Central memory CD8-positive, alpha-beta T cell (primary cell): ENCODE measurements at regions not wholly inside any gene's neighbourhood (a gene's known extent, or its start where the extent isn't known, plus 50 kb on each side); places are given as distances from the start of the nearest gene placed in this dataset.

Experiments used
- ATAC-seq: fragments of 150-1000 bp; cut with Tn5 transposase; replicated peaks from 2 replicates; pipeline ENCODE4 v1.10.0; 2022; ENCODE audit warnings: mild to moderate bottlenecking, moderate FRiP score, moderate number of reproducible peaks; ENCODE audit not compliant: poor library complexity, severe bottlenecking; ENCODE audit errors: extremely low read depth
- DNase-seq, 2 donors: peaks; one replicate each; pipeline ENCODE4 v3.0.0; 2021; ENCODE audit warnings: low spot score in 2 of 2
- H3K27ac Mint-ChIP-seq: one replicate; pipeline ENCODE4 v1.8.0; 2022; ENCODE audit warnings: low read depth, mild to moderate bottlenecking, moderate library complexity, mixed read lengths
- H3K27me3 Mint-ChIP-seq: one replicate; pipeline ENCODE4 v1.8.0; 2022; ENCODE audit warnings: mixed read lengths
- H3K36me3 Mint-ChIP-seq: one replicate; pipeline ENCODE4 v1.8.0; 2022; ENCODE audit warnings: mild to moderate bottlenecking, moderate library complexity, mixed read lengths; ENCODE audit not compliant: insufficient read depth
- H3K4me1 Mint-ChIP-seq: one replicate; pipeline ENCODE4 v1.8.0; 2022; ENCODE audit warnings: mixed read lengths
- H3K4me3 Mint-ChIP-seq: one replicate; pipeline ENCODE4 v1.8.0; 2022; ENCODE audit warnings: mild to moderate bottlenecking, moderate library complexity, mixed read lengths
- H3K9me3 Mint-ChIP-seq: one replicate; pipeline ENCODE4 v1.8.0; 2022; ENCODE audit warnings: mixed read lengths

- Mint-ChIP-seq H3K27ac (no peak overlapping the region), H3K4me1 (no peaks in the 10 kb centered on the region), H3K9me3 (no peaks in the 10 kb centered on the region), H3K36me3 (no peaks in the 10 kb centered on the region), H3K27me3 (no peaks in the 10 kb centered on the region), H3K4me3 (no peak overlapping the region)
- ATAC-seq (no peak), DNase-seq (no peak)
Measured at GRCh38 chr3:86229775-86230094, 761.2 kb downstream of the VGLL3 start.

- DNase-seq: no peak
- H3K4me3 Mint-ChIP-seq: no peak overlapping the region
Measured at GRCh38 chr3:86229086-86229774, 761.7 kb downstream of the VGLL3 start.

GRCh38 chr3:86228101-86228500 is 762.8 kb downstream of the VGLL3 start:
- H3K4me1 Mint-ChIP-seq: no peaks in the 10 kb centered on the region
- no peaks in the 10 kb centered on the region for H3K27me3 Mint-ChIP-seq
- H3K36me3 Mint-ChIP-seq: no peaks in the 10 kb centered on the region
- no peaks in the 10 kb centered on the region for H3K9me3 Mint-ChIP-seq
- no peak overlapping the region for H3K27ac Mint-ChIP-seq
- DNase-seq (no peak), ATAC-seq (no peak)
- H3K4me3 Mint-ChIP-seq: no peak overlapping the region

More at GRCh38 chr3:86229086-86229774, 761.7 kb downstream of the VGLL3 start:
- no peaks in the 10 kb centered on the region for H3K9me3 Mint-ChIP-seq
- H3K4me1 Mint-ChIP-seq: no peaks in the 10 kb centered on the region
- no peaks in the 10 kb centered on the region for H3K36me3 Mint-ChIP-seq
- H3K27ac Mint-ChIP-seq: no peak overlapping the region
- no peak for ATAC-seq
- H3K27me3 Mint-ChIP-seq: no peaks in the 10 kb centered on the region

DNA sequence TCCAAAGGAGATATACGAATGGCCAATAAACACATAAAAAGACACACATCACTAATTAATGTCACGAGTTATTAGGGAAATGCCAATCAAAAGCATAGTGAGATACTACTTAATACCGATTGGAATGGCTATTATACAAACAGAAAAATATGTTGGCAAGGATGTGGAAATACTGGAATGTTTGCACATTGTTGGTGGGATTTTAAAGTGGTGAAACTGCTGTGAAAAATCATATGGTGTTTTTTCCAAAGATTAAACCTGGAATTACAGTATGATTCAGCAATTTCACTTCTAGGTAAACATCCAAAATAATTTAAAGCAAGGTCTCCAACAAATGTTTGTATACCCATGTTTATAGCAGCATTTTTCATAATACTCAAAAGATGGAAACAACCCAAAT is 765.5 kb downstream of the VGLL3 start:
- Mint-ChIP-seq H3K4me1 (no peaks in the 10 kb centered on the region), H3K9me3 (peaks cover 7% of the 10 kb centered on the region), H3K4me3 (no peak overlapping the region), H3K36me3 (no peaks in the 10 kb centered on the region), H3K27ac (no peak overlapping the region), H3K27me3 (no peaks in the 10 kb centered on the region)
- DNase-seq: no peak
- ATAC-seq: no peak

DNA sequence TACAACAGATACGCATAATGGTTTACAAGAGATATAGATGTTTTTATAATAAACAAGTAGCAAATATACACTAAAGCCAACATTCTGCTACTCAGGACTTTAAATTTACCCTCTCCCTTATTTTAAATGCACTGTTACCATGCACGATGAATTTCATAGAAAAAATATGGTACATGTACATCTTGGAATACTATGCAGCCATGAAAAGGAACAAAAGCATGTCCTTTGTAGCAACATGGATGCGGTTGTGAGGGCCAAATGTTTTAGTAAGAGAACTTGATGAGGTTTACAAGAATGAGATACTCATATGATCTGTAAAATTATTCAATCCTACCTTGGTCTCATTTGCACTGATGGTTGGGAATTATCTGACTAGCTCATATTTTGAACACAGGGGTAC is 769.3 kb downstream of the VGLL3 start:
- Mint-ChIP-seq H3K9me3 (peaks cover 8% of the 10 kb centered on the region), H3K4me3 (no peak overlapping the region), H3K27me3 (no peaks in the 10 kb centered on the region), H3K27ac (no peak overlapping the region), H3K4me1 (no peaks in the 10 kb centered on the region), H3K36me3 (no peaks in the 10 kb centered on the region)
- ATAC-seq: no peak
- no peak for DNase-seq

DNA sequence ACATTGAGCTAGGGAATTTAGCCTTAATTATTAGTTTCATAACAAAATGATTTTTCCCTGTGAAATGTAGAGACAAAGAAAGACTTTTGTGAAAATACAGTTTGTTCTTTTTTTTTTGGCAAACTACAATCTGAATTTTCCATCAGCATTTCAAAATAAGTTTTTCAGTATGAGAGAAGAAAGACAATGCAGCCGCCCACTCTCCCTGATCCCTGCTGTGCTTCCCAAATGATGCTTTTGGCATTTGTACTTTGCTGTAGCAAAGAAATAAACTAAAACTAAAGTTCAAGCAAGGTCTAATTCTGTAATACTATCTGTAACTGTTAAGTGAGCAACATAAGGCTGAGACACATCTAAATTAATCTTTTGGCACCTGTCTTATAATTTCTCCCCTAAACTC is 782.2 kb downstream of the VGLL3 start:
- ATAC-seq (no peak), DNase-seq (no peak)
- H3K4me1 Mint-ChIP-seq: no peaks in the 10 kb centered on the region
- H3K27ac Mint-ChIP-seq: no peak overlapping the region
- no peaks in the 10 kb centered on the region for H3K27me3 Mint-ChIP-seq
- no peaks in the 10 kb centered on the region for H3K36me3 Mint-ChIP-seq
- no peak overlapping the region for H3K4me3 Mint-ChIP-seq
- peaks cover 25% of the 10 kb centered on the region for H3K9me3 Mint-ChIP-seq

- Mint-ChIP-seq H3K4me1 (no peaks in the 10 kb centered on the region), H3K4me3 (no peak overlapping the region), H3K9me3 (peaks cover 49% of the 10 kb centered on the region), H3K36me3 (no peaks in the 10 kb centered on the region), H3K27ac (no peak overlapping the region), H3K27me3 (no peaks in the 10 kb centered on the region)
- ATAC-seq: no peak
- DNase-seq: no peak
Measured at GRCh38 chr3:86182606-86183005, 808.3 kb downstream of the VGLL3 start.

DNA sequence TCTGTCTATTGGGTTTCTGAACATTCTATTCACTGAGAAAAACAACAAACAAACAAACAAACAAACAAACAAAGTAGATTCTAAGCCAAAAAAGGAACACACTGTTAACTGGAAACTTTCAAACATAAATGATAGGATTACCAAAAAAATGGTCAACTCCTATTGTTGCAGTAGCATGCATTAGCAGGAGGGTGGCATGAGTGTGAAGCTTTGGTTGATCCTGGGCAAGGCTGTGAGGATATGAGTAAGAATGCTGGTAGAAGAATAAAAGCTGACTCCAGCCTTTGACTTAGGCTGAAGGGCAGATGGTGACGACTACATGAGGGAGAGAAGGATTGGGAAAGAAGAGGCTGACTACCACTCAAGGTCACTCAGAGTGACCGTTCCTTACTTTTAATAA is 810.3 kb downstream of the VGLL3 start:
- Mint-ChIP-seq H3K4me3 (no peak overlapping the region), H3K9me3 (peaks cover 32% of the 10 kb centered on the region), H3K27me3 (no peaks in the 10 kb centered on the region), H3K27ac (no peak overlapping the region), H3K36me3 (no peaks in the 10 kb centered on the region), H3K4me1 (no peaks in the 10 kb centered on the region)
- DNase-seq (no peak), ATAC-seq (no peak)

DNA sequence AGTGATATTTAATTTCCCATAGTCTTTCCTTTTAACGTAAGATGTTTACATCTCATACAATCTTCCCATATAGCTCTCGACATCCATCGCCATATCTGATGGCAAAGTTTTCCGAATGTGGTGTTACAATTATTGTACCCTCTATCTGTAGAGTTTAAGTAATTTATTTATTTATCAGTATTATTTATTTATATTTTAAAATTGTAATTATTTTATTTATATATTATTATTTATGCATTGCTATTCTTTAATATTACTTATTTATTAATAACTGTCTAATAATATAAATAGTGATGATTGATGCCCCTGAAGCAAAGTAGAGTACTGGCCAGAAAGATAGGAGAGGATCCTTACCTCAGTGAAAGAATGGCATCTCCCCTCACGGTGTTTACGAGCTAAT is 812.9 kb downstream of the VGLL3 start:
- DNase-seq: no peak
- H3K27me3 Mint-ChIP-seq: no peaks in the 10 kb centered on the region
- H3K9me3 Mint-ChIP-seq: peaks cover 26% of the 10 kb centered on the region
- no peak overlapping the region for H3K27ac Mint-ChIP-seq
- no peaks in the 10 kb centered on the region for H3K4me1 Mint-ChIP-seq
- ATAC-seq: no peak
- no peaks in the 10 kb centered on the region for H3K36me3 Mint-ChIP-seq
- H3K4me3 Mint-ChIP-seq: no peak overlapping the region

DNA sequence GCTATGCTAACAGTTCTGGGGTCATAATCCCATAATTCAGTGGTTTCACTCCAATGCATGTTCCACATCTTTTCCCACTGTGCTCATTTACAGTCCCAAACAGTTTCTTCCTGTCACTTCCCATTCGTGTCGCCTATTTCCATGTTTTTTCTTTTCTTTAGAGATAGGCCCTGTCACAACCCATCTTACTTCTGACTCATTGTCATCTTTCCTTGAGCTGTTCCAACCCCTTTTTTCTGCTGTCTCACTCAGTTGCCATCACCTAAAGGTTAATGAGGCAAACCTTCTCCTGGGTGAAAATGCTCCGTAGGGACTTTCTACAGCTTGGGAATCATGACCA is 814.5 kb downstream of the VGLL3 start:
- Mint-ChIP-seq H3K4me1 (no peaks in the 10 kb centered on the region), H3K27me3 (no peaks in the 10 kb centered on the region), H3K36me3 (no peaks in the 10 kb centered on the region), H3K4me3 (no peak overlapping the region), H3K9me3 (peaks cover 23% of the 10 kb centered on the region), H3K27ac (no peak overlapping the region)
- ATAC-seq (no peak), DNase-seq (no peak)

DNA sequence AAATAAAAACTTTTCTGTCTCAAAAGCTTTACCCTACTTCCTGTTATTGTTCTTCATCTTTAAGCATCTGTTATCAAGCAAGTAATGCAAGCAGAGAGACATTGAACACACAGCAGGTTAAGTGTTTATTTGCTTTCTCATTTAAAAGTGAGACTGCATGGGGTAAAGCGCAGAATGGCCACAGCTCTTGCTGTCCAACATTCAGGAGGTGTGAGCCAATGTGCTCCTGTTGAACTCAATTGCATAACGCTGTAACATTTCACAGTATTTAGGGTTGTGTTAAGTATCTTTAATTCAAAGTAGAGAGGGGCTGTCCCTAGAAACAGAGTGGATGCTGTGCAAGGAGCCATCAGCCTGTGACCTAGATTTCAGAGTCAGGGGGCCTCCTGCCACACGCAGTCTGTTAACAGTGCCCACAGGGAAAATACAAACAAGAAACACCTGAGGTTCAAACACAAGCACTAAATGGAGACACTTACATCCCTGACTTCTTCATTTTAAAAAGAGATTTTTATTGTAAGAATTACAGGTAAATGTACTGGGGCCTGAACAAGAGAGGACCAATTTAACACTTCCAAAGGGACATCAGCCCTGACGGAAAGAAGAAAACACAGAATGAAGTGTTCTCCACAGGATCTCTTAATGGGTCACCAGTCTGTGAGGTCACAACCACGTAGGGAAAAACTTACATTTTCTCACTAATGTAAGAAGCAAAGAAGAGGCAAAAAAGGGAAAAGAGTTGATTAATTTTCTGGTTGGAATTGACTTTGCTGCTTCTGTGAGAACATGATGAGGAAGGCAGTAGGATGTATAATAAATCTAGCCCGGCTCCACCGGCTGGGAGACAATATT is 815.1 kb downstream of the VGLL3 start:
- DNase-seq (no peak), ATAC-seq (no peak)
- H3K9me3 Mint-ChIP-seq: peaks cover 23% of the 10 kb centered on the region
- no peaks in the 10 kb centered on the region for H3K27me3 Mint-ChIP-seq
- H3K27ac Mint-ChIP-seq: no peak overlapping the region
- no peak overlapping the region for H3K4me3 Mint-ChIP-seq
- no peaks in the 10 kb centered on the region for H3K36me3 Mint-ChIP-seq
- no peaks in the 10 kb centered on the region for H3K4me1 Mint-ChIP-seq

DNA sequence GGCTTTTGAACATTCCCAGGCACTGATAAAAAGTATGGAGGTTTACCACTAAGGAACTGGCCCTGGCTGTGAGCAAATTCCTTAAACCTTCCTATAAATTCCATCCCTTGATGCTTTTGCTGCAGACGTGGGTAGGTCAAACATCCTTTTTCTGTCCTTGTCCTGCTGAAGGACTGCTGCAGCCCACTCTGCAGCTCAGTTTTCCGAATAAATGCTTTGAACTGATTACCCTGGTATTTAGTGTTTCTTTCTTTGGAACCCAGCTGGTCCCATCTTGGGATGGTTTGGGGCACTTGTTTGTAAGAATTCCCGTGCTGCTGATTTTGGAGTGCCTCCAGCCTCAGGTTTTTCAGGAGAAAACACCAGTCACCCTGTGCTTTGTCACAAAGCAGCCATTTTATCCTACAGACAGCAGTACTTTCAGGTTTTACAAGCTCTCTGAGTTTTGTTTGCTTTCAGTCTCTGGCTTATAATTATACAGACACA is 815.9 kb downstream of the VGLL3 start:
- H3K9me3 Mint-ChIP-seq: peaks cover 19% of the 10 kb centered on the region
- H3K36me3 Mint-ChIP-seq: no peaks in the 10 kb centered on the region
- DNase-seq: no peak

GRCh38 chr3:86173401-86173800 is 817.5 kb downstream of the VGLL3 start:
- H3K36me3 Mint-ChIP-seq: no peaks in the 10 kb centered on the region

More for the DNA sequence above, 815.9 kb downstream of the VGLL3 start:
- no peak overlapping the region for H3K4me3 Mint-ChIP-seq
- H3K27ac Mint-ChIP-seq: no peak overlapping the region
- no peaks in the 10 kb centered on the region for H3K4me1 Mint-ChIP-seq
- no peaks in the 10 kb centered on the region for H3K27me3 Mint-ChIP-seq
- ATAC-seq: no peak

More at GRCh38 chr3:86173401-86173800, 817.5 kb downstream of the VGLL3 start:
- Mint-ChIP-seq H3K4me3 (no peak overlapping the region), H3K27ac (no peak overlapping the region), H3K9me3 (peaks cover 25% of the 10 kb centered on the region), H3K4me1 (no peaks in the 10 kb centered on the region), H3K27me3 (no peaks in the 10 kb centered on the region)
- ATAC-seq: no peak
- no peak for DNase-seq
